A549 (cell line): ENCODE measurements at regions not wholly inside any gene's neighbourhood (a gene's known extent, or its start where the extent isn't known, plus 50 kb on each side); places are given as distances from the start of the nearest gene placed in this dataset.

Experiments used
- ATAC-seq, 2 experiments: fragments of 200-7000 bp in 1 of 2; fragments of >200 bp in 1 of 2; cut with Nextera tagmentation in 1 of 2; cut with Tn5 transposase in 1 of 2; 3 replicates each; pipeline versions ENCODE4 v1.8.0 to v1.9.1; 2018 to 2020; ENCODE audit warnings: mild to moderate bottlenecking in 1 of 2, moderate library complexity in 1 of 2
- CTCF ChIA-PET: fragments of 300-600 bp; sonication (Branson Sonifier 250); formaldehyde crosslinking; extraction: SDS; loops from one replicate; lab custom pipeline; 2021; ENCODE audit warnings: antibody characterized with exemption, inconsistent platforms; lab: Yijun Ruan, JAX
- POLR2A ChIA-PET: fragments of 350-600 bp; formaldehyde crosslinking; extraction: SDS; loops from one replicate; lab custom pipeline; 2021; ENCODE audit warnings: antibody characterized with exemption, inconsistent platforms; lab: Yijun Ruan, JAX
- DNase-seq, 2 experiments: peaks; one replicate each; pipeline versions ENCODE4 v3.0.0 to v3.0.0-alpha.2; 2011 to 2016; ENCODE audit warnings: low read depth in 1 of 2, low spot score in 1 of 2
- FAIRE-seq: peaks from 2 replicates; lab custom pipeline; 2011; peaks lifted over from hg19 to GRCh38; lab: Jason Lieb, UNC
- H3K27ac ChIP-seq, 2 experiments: fragments of >200 bp; sonication (Bioruptor Twin); formaldehyde crosslinking; 3 replicates each; pipeline ENCODE4 v1.5.1; 2016 to 2017
- H3K4me1 ChIP-seq: fragments of >200 bp; sonication (Bioruptor Twin); formaldehyde crosslinking; 3 replicates; pipeline ENCODE4 v1.6.1; 2016
- H3K4me2 ChIP-seq: fragments of >200 bp; sonication (Bioruptor Twin); formaldehyde crosslinking; 3 replicates; pipeline ENCODE4 v1.6.1; 2016
- H3K4me3 ChIP-seq: fragments of >200 bp; sonication (Bioruptor Twin); formaldehyde crosslinking; 3 replicates; pipeline ENCODE4 v1.5.1; 2016
- H3K9me3 ChIP-seq: fragments of >200 bp; sonication (Bioruptor Twin); formaldehyde crosslinking; 3 replicates; pipeline ENCODE4 v1.6.1; 2016
- CBX2 ChIP-seq: fragments of 200-600 bp; sonication (generic); IDR thresholded peaks from 2 replicates; pipeline ENCODE4 v1.6.1; 2016; ENCODE audit warnings: low read depth, mild to moderate bottlenecking, borderline replicate concordance
- CBX8 ChIP-seq: fragments of 200-600 bp; sonication (generic); IDR thresholded peaks from 2 replicates; pipeline ENCODE4 v1.6.1; 2016
- CEBPB ChIP-seq, 2 experiments: fragments of >200 bp in 1 of 2; sonication (Bioruptor Twin) in 1 of 2; formaldehyde crosslinking in 1 of 2; IDR thresholded peaks; 2 replicates each; pipeline ENCODE4 v1.6.1; 2012 to 2016
- EHF ChIP-seq: fragments of 250-450 bp; sonication (Bioruptor Pico); IDR thresholded peaks from 2 replicates; pipeline ENCODE4 v1.5.0; 2020; ENCODE audit warnings: mild to moderate bottlenecking
- EP300 ChIP-seq, 2 experiments: fragments of >200 bp; sonication (Bioruptor Twin); formaldehyde crosslinking; IDR thresholded peaks; 2 replicates in 1 of 2; 3 replicates in 1 of 2; pipeline ENCODE4 v1.6.1; 2016 to 2017
- HDAC2 ChIP-seq: fragments of 200-600 bp; sonication (generic); IDR thresholded peaks from 2 replicates; pipeline ENCODE4 v1.6.1; 2016
- HEYL ChIP-seq: fragments of 250-450 bp; sonication (Bioruptor Pico); IDR thresholded peaks from 2 replicates; pipeline ENCODE4 v1.8.0; 2021; ENCODE audit warnings: mild to moderate bottlenecking, moderate library complexity
- HOXA7 ChIP-seq: fragments of 250-450 bp; sonication (Bioruptor Pico); IDR thresholded peaks from 2 replicates; pipeline ENCODE4 v1.5.0; 2020; ENCODE audit warnings: mild to moderate bottlenecking, moderate library complexity
- JUN ChIP-seq, 2 experiments: fragments of >200 bp; sonication (Bioruptor Twin); formaldehyde crosslinking; IDR thresholded peaks; 2 replicates in 1 of 2; 3 replicates in 1 of 2; pipeline ENCODE4 v1.6.1; 2016 to 2017
- KDM1A ChIP-seq: fragments of 200-600 bp; sonication (generic); IDR thresholded peaks from 2 replicates; pipeline ENCODE4 v1.6.1; 2016; ENCODE audit warnings: low read depth, mild to moderate bottlenecking
- KDM5A ChIP-seq: fragments of 200-600 bp; sonication (generic); IDR thresholded peaks from 2 replicates; pipeline ENCODE4 v1.6.1; 2016; ENCODE audit warnings: antibody characterized with exemption, mild to moderate bottlenecking
- MAZ ChIP-seq: fragments of 150-350 bp; IDR thresholded peaks from 2 replicates; pipeline ENCODE4 v1.6.1; 2014; ENCODE audit warnings: antibody characterized with exemption, low read depth, low read length, borderline replicate concordance
- NFE2L2 ChIP-seq: fragments of 150-350 bp; conservative IDR thresholded peaks from 2 replicates; pipeline ENCODE4 v1.6.1; 2014; ENCODE audit warnings: low read length
- RARB ChIP-seq: fragments of 250-450 bp; sonication (Bioruptor Pico); IDR thresholded peaks from 2 replicates; pipeline ENCODE4 v1.8.0; 2021; ENCODE audit warnings: mild to moderate bottlenecking, moderate library complexity
- RCOR1 ChIP-seq: fragments of 150-350 bp; IDR thresholded peaks from 2 replicates; pipeline ENCODE4 v1.6.1; 2014; ENCODE audit warnings: antibody characterized with exemption, low read length, low read depth
- SMC3 ChIP-seq: fragments of >200 bp; sonication (Bioruptor Twin); formaldehyde crosslinking; IDR thresholded peaks from 3 replicates; pipeline ENCODE4 v1.6.1; 2018; ENCODE audit warnings: inconsistent platforms
- TP53 ChIP-seq: fragments of 250-450 bp; sonication (Bioruptor Pico); IDR thresholded peaks from 2 replicates; pipeline ENCODE4 v1.5.0; 2021; ENCODE audit warnings: mild to moderate bottlenecking, moderate library complexity
- WGBS: methylation state at CpG from one replicate; pipeline ENCODE4 v1.1.6; 2017; ENCODE audit errors: missing lambda C conversion rate; 5-methylcytosine and 5-hydroxymethylcytosine counted together
- TF ChIP-seq, protein P1 (sequence below): fragments of >200 bp; sonication (Bioruptor Twin); formaldehyde crosslinking; IDR thresholded peaks from 3 replicates; pipeline ENCODE4 v1.5.1; 2016
- TF ChIP-seq, protein P2 (sequence below): IDR thresholded peaks from 2 replicates; pipeline ENCODE4 v1.6.1; 2012; ENCODE audit warnings: low read depth, borderline replicate concordance
- TF ChIP-seq, protein P3 (sequence below): IDR thresholded peaks from 2 replicates; pipeline ENCODE4 v1.6.1; 2012
- TF ChIP-seq, protein P4 (sequence below): fragments of 150-350 bp; IDR thresholded peaks from 2 replicates; pipeline ENCODE4 v1.6.1; 2014; ENCODE audit warnings: low read depth, mild to moderate bottlenecking, low read length
- TF ChIP-seq, protein P5 (sequence below): fragments of 200-600 bp; sonication (generic); IDR thresholded peaks from 2 replicates; pipeline ENCODE4 v1.6.1; 2016; ENCODE audit warnings: antibody characterized with exemption, mild to moderate bottlenecking, moderate library complexity

DNA sequence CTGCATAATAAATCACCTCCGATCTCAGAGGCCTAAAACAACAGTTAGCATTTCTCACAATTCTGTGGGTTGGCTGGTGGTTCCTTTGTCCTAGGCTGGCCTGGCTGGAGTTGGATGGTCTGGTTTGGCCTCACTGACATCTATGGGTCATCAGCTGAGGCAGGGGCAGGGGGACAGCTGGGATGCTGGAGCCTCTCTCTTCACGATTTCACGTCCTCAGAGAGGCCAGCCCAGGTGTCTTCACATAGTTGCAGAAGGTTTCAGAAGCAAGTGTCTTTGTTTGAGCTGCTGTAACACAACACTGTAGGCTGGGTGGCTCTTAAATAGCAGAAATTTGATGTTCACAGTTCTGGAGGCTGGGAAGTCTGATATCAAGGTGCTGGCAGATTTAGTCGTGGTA is 155.5 kb upstream of the CACNA1E start:
- no peak for FAIRE-seq
- ATAC-seq, result no peak
- CTCF ChIA-PET, result no interaction called here

DNA sequence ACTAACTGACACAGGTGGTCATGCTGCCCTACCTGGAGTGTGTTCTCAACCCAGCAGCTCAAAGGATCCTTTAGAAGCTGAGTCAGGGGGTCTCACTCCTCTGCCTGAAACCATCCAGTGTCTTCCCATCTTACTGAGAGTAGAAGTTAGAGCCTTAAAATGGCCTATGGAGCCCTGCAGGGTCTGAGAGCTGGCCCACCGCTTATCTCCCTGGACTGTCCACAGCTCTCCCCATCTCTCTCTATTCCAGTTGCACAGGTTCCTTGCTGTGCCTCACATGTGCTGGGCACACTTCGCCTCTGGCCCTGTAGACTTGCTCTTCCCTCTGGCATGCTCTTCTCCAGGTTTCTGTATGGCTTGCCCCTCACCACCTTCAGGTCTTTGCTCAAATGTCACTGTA is 148.6 kb upstream of the CACNA1E start:
- H3K9me3 ChIP-seq, result no peaks in the 10 kb centered on the region
- ChIA-PET CTCF (no interaction called here), POLR2A (no interaction called here)
- H3K4me1 ChIP-seq, result no peaks in the 10 kb centered on the region
- no peak overlapping the region for H3K27ac ChIP-seq
- no peak for TF ChIP-seq NFE2L2
- no peak for TF ChIP-seq HEYL (CRISPR knock-in tag)
- no peak for TF ChIP-seq CBX2
- no peak for TF ChIP-seq HOXA7 (CRISPR knock-in tag)
- no peak for TF ChIP-seq KDM1A
- no peak for TF ChIP-seq RCOR1
- no peak for TF ChIP-seq HDAC2
- TF ChIP-seq TP53 (CRISPR knock-in tag), result no peak
- TF ChIP-seq RARB (CRISPR knock-in tag), result no peak
- TF ChIP-seq, protein P1, sequence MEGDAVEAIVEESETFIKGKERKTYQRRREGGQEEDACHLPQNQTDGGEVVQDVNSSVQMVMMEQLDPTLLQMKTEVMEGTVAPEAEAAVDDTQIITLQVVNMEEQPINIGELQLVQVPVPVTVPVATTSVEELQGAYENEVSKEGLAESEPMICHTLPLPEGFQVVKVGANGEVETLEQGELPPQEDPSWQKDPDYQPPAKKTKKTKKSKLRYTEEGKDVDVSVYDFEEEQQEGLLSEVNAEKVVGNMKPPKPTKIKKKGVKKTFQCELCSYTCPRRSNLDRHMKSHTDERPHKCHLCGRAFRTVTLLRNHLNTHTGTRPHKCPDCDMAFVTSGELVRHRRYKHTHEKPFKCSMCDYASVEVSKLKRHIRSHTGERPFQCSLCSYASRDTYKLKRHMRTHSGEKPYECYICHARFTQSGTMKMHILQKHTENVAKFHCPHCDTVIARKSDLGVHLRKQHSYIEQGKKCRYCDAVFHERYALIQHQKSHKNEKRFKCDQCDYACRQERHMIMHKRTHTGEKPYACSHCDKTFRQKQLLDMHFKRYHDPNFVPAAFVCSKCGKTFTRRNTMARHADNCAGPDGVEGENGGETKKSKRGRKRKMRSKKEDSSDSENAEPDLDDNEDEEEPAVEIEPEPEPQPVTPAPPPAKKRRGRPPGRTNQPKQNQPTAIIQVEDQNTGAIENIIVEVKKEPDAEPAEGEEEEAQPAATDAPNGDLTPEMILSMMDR, result no peak
- TF ChIP-seq MAZ, result no peak
- TF ChIP-seq EHF, result no peak
- TF ChIP-seq, protein P2, sequence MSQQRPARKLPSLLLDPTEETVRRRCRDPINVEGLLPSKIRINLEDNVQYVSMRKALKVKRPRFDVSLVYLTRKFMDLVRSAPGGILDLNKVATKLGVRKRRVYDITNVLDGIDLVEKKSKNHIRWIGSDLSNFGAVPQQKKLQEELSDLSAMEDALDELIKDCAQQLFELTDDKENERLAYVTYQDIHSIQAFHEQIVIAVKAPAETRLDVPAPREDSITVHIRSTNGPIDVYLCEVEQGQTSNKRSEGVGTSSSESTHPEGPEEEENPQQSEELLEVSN, result no peak
- peak in 1 of 2 experiments; percentile 43; a peak in 1 of 6 replicates for ATAC-seq
- WGBS, result 50% methylated on average over 2 of the region's 2 CpGs
- H3K4me2 ChIP-seq, result no peak overlapping the region
- no peak for FAIRE-seq
- no peak overlapping the region for H3K4me3 ChIP-seq
- DNase-seq, result no peak

More for the DNA sequence above, 155.5 kb upstream of the CACNA1E start:
- H3K4me2 ChIP-seq, result no peak overlapping the region
- POLR2A ChIA-PET, result no interaction called here
- no peaks in the 10 kb centered on the region for H3K9me3 ChIP-seq
- DNase-seq, result no peak
- no peak overlapping the region for H3K4me3 ChIP-seq
- 18% methylated on average over 4 of the region's 4 CpGs for WGBS
- H3K4me1 ChIP-seq, result peaks cover 10% of the 10 kb centered on the region; the same call in 2 of the 3 replicates
- H3K27ac ChIP-seq, result no peak overlapping the region
- TF ChIP-seq KDM5A, result no peak
- no peak for TF ChIP-seq CEBPB (IDR thresholded peaks at IDR 0.05)
- TF ChIP-seq RCOR1, result no peak
- no peak for TF ChIP-seq JUN (IDR thresholded peaks at IDR 0.05)
- TF ChIP-seq, protein P2, result no peak
- TF ChIP-seq SMC3, result no peak
- TF ChIP-seq, protein P3, sequence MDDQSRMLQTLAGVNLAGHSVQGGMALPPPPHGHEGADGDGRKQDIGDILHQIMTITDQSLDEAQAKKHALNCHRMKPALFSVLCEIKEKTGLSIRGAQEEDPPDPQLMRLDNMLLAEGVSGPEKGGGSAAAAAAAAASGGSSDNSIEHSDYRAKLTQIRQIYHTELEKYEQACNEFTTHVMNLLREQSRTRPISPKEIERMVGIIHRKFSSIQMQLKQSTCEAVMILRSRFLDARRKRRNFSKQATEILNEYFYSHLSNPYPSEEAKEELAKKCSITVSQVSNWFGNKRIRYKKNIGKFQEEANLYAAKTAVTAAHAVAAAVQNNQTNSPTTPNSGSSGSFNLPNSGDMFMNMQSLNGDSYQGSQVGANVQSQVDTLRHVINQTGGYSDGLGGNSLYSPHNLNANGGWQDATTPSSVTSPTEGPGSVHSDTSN, result no peak
- no peak for TF ChIP-seq CBX8
- no peak for TF ChIP-seq HOXA7 (CRISPR knock-in tag)
- no peak for TF ChIP-seq EP300 (IDR thresholded peaks at IDR 0.05)
- TF ChIP-seq, protein P4, sequence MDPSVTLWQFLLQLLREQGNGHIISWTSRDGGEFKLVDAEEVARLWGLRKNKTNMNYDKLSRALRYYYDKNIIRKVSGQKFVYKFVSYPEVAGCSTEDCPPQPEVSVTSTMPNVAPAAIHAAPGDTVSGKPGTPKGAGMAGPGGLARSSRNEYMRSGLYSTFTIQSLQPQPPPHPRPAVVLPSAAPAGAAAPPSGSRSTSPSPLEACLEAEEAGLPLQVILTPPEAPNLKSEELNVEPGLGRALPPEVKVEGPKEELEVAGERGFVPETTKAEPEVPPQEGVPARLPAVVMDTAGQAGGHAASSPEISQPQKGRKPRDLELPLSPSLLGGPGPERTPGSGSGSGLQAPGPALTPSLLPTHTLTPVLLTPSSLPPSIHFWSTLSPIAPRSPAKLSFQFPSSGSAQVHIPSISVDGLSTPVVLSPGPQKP, result no peak
- TF ChIP-seq, protein P5, sequence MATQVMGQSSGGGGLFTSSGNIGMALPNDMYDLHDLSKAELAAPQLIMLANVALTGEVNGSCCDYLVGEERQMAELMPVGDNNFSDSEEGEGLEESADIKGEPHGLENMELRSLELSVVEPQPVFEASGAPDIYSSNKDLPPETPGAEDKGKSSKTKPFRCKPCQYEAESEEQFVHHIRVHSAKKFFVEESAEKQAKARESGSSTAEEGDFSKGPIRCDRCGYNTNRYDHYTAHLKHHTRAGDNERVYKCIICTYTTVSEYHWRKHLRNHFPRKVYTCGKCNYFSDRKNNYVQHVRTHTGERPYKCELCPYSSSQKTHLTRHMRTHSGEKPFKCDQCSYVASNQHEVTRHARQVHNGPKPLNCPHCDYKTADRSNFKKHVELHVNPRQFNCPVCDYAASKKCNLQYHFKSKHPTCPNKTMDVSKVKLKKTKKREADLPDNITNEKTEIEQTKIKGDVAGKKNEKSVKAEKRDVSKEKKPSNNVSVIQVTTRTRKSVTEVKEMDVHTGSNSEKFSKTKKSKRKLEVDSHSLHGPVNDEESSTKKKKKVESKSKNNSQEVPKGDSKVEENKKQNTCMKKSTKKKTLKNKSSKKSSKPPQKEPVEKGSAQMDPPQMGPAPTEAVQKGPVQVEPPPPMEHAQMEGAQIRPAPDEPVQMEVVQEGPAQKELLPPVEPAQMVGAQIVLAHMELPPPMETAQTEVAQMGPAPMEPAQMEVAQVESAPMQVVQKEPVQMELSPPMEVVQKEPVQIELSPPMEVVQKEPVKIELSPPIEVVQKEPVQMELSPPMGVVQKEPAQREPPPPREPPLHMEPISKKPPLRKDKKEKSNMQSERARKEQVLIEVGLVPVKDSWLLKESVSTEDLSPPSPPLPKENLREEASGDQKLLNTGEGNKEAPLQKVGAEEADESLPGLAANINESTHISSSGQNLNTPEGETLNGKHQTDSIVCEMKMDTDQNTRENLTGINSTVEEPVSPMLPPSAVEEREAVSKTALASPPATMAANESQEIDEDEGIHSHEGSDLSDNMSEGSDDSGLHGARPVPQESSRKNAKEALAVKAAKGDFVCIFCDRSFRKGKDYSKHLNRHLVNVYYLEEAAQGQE, result no peak
